ENCODE measurements at regions not wholly inside any gene's neighbourhood (a gene's known extent, or its start where the extent isn't known, plus 50 kb on each side); places are given as distances from the start of the nearest gene placed in this dataset.

DNA sequence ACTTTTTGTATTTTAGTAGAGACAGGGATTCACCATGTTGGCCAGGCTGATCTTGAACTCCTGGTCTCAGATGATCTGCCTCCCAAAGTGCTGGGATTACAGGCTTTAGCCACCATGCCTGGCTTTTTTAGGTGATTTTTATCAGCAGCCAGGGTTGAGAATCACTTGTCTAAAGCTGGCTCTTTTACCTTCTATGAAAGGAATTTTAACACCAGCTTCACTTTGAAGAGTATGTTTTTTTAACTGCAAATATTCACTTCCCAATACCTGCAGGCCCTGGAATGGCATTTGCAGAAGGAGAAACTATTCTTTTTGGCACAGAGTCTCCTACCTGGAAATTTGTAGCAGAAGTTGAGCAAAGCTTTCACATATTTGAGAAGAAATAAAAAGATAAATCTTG, 63.6 kb upstream of the NAA20 start:
- peaks cover 26% of the 10 kb centered on the region for H3K36me3 Mint-ChIP-seq (ENCODE audit: unreplicated experiment)
- TF ChIP-seq, protein P1, sequence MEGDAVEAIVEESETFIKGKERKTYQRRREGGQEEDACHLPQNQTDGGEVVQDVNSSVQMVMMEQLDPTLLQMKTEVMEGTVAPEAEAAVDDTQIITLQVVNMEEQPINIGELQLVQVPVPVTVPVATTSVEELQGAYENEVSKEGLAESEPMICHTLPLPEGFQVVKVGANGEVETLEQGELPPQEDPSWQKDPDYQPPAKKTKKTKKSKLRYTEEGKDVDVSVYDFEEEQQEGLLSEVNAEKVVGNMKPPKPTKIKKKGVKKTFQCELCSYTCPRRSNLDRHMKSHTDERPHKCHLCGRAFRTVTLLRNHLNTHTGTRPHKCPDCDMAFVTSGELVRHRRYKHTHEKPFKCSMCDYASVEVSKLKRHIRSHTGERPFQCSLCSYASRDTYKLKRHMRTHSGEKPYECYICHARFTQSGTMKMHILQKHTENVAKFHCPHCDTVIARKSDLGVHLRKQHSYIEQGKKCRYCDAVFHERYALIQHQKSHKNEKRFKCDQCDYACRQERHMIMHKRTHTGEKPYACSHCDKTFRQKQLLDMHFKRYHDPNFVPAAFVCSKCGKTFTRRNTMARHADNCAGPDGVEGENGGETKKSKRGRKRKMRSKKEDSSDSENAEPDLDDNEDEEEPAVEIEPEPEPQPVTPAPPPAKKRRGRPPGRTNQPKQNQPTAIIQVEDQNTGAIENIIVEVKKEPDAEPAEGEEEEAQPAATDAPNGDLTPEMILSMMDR (IDR thresholded peaks at IDR 0.05) = no peak
- H3K4me3 Mint-ChIP-seq (ENCODE audit: unreplicated experiment) = no peak overlapping the region
- no peak overlapping the region for H3K27ac Mint-ChIP-seq (ENCODE audit: unreplicated experiment)
- H3K27me3 Mint-ChIP-seq (ENCODE audit: unreplicated experiment) = no peaks in the 10 kb centered on the region
- H3K9me3 Mint-ChIP-seq (ENCODE audit: unreplicated experiment) = no peaks in the 10 kb centered on the region
- DNase-seq (ENCODE audit: extremely low spot score, unreplicated experiment) = no peak
- no peaks in the 10 kb centered on the region for H3K4me1 Mint-ChIP-seq (ENCODE audit: unreplicated experiment)

DNA sequence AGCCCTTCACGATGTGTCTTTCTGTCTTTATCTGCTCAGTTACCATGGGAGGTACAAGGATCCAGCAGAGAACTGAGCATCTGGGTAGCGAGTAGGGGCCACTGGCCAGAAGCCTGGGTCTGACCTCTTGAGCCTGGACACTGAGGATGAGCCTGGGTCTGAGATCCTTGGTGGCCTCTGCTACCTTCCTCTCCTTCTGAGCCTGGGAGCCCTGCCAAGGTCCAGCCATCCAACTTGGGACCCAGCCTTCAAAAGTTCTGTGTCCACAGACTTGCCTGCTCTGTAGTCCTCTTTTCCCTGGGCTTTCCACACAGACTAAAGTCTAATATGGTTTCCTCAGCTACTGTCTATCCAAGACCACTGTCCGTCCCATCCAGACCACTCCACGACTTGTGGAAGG, 60.2 kb upstream of the NAA20 start:
- Mint-ChIP-seq H3K9me3 (ENCODE audit: unreplicated experiment) (no peaks in the 10 kb centered on the region), H3K27ac (ENCODE audit: unreplicated experiment) (no peak overlapping the region), H3K36me3 (ENCODE audit: unreplicated experiment) (peaks cover 37% of the 10 kb centered on the region), H3K4me1 (ENCODE audit: unreplicated experiment) (no peaks in the 10 kb centered on the region), H3K27me3 (ENCODE audit: unreplicated experiment) (no peaks in the 10 kb centered on the region), H3K4me3 (ENCODE audit: unreplicated experiment) (no peak overlapping the region)
- DNase-seq (ENCODE audit: extremely low spot score, unreplicated experiment) = no peak
- TF ChIP-seq, protein P1 (IDR thresholded peaks at IDR 0.05) = no peak

DNA sequence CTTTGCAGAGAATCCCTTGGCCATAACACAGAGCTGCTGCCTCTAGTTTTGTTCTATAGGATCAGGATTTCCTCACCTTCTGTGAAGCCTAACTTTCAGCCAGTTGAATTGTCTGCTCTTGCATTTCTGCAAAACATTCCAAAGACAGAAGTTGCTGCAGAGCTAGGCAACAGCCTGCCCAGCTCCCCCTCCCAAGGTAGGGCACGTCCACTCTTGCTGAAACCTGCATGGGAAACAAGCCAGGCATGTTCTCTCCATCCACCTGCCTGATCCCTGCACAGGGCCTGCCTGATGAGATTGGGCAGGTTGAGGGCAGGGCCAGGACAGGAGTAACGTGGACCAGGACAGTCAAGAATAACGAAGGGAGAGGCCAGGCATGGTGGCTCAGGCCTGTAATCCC, 58.9 kb upstream of the NAA20 start:
- no peaks in the 10 kb centered on the region for H3K27me3 Mint-ChIP-seq (ENCODE audit: unreplicated experiment)
- H3K36me3 Mint-ChIP-seq (ENCODE audit: unreplicated experiment) = peaks cover 47% of the 10 kb centered on the region
- no peaks in the 10 kb centered on the region for H3K9me3 Mint-ChIP-seq (ENCODE audit: unreplicated experiment)
- H3K4me1 Mint-ChIP-seq (ENCODE audit: unreplicated experiment) = no peaks in the 10 kb centered on the region
- no peak for DNase-seq (ENCODE audit: extremely low spot score, unreplicated experiment)
- TF ChIP-seq, protein P1 (IDR thresholded peaks at IDR 0.05) = no peak
- no peak overlapping the region for H3K27ac Mint-ChIP-seq (ENCODE audit: unreplicated experiment)
- H3K4me3 Mint-ChIP-seq (ENCODE audit: unreplicated experiment) = no peak overlapping the region

DNA sequence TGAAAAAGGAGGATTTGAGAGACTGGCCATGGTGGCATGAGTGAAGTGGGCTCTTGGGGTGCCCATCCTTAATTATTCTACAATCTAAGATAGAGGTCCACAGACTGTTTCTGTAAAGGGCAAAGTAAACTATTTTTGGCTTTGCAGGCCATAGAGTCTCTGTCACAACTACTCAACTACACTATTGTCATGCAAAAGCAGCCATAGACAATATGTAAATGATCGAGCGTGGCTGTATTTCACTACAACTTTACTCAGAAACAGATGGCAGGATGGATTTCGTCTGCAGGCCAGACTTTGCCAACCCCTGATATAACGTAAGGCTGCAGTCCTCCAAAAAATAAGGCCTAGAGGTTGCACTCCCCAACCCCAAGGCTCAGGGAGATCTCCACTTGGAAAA, 58.2 kb upstream of the NAA20 start:
- H3K4me3 Mint-ChIP-seq (ENCODE audit: unreplicated experiment) = no peak overlapping the region
- TF ChIP-seq, protein P1 (IDR thresholded peaks at IDR 0.05) = no peak
- peaks cover 47% of the 10 kb centered on the region for H3K36me3 Mint-ChIP-seq (ENCODE audit: unreplicated experiment)
- no peak for DNase-seq (ENCODE audit: extremely low spot score, unreplicated experiment)
- H3K9me3 Mint-ChIP-seq (ENCODE audit: unreplicated experiment) = no peaks in the 10 kb centered on the region
- H3K27ac Mint-ChIP-seq (ENCODE audit: unreplicated experiment) = no peak overlapping the region
- peaks cover under 1% of the 10 kb centered on the region for H3K4me1 Mint-ChIP-seq (ENCODE audit: unreplicated experiment)
- no peaks in the 10 kb centered on the region for H3K27me3 Mint-ChIP-seq (ENCODE audit: unreplicated experiment)

DNA sequence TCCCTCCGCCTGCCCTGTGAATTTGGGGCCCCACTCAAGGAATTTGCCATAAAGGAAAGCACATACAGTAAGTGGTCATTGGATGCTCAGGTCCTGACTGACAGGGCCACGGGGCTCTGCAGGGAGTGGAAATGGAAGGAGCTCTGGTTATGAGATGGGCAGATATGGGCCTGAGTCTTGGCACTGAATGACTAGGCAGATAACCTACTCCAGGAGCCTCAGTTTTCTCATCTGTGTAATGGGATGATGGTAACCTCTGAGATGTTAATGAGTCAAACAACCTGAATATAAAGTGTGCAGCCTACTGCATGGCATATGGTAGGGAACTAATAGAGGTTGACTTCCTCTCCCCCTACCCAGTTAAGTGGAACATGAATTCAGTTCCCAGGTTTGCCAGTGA, 56.4 kb upstream of the NAA20 start:
- Mint-ChIP-seq H3K27me3 (ENCODE audit: unreplicated experiment) (no peaks in the 10 kb centered on the region), H3K4me1 (ENCODE audit: unreplicated experiment) (peaks cover 11% of the 10 kb centered on the region), H3K9me3 (ENCODE audit: unreplicated experiment) (no peaks in the 10 kb centered on the region), H3K27ac (ENCODE audit: unreplicated experiment) (no peak overlapping the region), H3K4me3 (ENCODE audit: unreplicated experiment) (no peak overlapping the region), H3K36me3 (ENCODE audit: unreplicated experiment) (peaks cover 52% of the 10 kb centered on the region)
- TF ChIP-seq, protein P1 (IDR thresholded peaks at IDR 0.05) = no peak
- no peak for DNase-seq (ENCODE audit: extremely low spot score, unreplicated experiment)

Measured in osteocyte (in vitro differentiated cells).